HT-29 (cell line): ENCODE measurements at regions not wholly inside any gene's neighbourhood (a gene's known extent, or its start where the extent isn't known, plus 50 kb on each side); places are given as distances from the start of the nearest gene placed in this dataset.
"Not testable (repeated sequence)": the region's sequence is repeated elsewhere in the genome, so short reads cannot be mapped to it uniquely, and the experiment has no call there.

ENCODE experiments used
- DNase-seq: peaks from one replicate; pipeline ENCODE4 v3.0.0-alpha.2; 2015; ENCODE audit warnings: low spot score

DNA sequence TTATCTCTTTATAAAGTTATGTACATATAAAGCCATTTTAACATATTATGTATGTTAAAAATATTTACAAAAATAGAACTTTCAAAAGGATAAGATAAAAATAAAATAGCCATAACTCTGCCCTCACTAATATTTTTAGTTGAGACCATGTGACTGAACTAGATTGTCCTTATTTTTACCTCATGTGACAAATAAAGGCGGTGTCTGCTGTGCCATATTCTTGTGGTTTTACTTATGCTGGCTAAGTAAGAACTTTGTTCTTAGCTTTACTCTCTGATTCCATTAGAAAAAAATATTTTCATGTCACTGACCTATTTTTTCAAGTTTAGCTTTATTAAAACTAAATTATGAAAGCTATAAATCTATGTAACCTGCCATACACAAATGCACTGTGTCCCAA, 135.6 kb upstream of the TSC22D1 start:
- no peak for DNase-seq

DNA sequence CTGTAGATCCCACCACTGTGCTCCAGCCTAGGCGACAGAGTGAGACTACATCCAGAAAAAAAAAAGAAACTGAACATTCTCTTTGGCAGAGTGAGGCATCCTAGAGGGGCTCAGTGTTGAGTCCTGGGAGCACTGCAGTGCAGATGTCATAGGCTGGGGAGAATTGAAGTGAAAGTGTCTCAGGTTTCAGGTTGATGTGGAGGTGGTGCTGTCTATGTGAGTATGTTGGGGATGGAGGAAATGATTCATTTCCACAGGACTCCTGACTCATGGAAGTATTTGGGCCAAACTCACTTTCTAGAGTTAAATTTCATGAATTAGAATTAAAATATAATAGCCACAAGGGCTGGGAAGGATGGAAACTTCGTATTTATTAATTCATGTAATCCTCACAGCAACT, 134.4 kb upstream of the TSC22D1 start:
- no peak for DNase-seq

DNA sequence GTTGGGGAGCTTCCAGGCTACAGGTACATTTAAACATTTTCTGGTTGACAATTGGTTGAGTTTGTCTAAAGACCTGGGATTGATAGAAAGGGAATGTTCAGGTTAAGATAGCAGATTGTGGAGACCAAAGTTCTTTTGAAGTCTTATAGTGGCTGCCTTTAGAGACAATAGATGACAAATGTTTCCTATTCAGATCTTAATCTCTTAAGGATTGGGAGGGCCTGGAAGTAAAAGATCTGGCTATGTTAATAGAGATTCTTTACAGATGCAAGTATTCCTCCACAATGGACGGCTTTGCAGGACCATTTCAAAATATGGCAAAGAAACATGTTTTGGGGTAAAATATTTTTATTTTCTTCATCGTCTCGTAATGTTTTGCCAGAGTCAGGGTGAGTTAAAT, 128.7 kb upstream of the TSC22D1 start:
- not testable (repeated sequence) for DNase-seq

DNA sequence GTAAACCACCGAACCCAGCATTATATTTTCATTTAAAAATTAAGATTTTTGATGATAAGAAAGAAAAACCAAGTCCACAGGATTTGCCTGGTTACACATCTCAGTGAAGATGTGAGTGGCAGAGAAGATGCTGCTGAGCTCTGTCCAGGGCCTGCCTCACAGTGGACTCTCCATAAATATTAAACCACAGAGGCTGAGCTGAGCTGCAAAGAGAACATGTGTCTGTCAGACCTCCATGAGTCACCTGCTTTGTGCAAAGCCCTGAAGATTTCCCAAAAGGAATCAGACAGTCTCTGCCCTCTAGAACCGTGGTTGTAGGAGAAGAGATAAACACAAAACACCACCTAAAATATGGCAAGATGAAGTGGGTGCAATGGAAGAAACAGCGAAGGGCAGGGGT, 127.2 kb upstream of the TSC22D1 start:
- no peak for DNase-seq

DNA sequence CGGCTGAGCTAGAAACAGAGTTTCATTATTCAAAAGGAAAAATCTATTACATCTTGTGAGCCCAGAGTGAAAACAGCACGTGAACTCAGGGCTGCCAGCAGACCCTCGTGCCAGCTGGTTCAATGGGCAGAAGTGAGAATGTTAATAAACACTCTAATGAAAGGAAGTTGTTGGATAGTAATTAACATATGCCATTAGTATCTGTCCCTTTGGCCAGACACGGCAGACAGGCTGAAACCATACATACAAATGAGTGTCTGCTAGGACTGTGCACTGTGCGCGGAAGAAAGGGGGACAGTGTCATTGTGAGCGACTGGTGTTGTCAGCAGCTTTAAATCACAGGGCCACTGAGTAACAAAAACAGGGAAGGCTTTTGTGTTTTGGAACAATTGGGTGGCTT, 121.9 kb upstream of the TSC22D1 start:
- no peak for DNase-seq

DNA sequence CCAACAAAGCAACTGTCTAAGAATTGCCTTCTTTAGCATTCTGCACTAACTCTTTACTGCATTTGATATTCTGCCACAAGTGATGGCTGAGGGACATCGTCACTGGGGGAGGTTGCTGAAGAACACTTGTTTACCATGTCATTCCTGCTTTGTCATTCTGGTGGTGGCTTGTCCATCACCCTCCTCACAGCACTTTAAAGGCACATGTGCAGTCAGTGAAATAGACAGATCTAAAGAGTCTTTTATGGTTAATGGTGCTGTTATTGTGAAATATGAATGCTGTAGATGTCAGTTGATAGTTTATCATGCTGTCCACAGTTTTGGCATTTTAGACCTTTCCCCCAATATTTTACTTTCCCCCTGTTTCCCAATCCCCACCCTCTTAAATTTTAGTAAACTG, 120.9 kb upstream of the TSC22D1 start:
- DNase-seq = no peak

DNA sequence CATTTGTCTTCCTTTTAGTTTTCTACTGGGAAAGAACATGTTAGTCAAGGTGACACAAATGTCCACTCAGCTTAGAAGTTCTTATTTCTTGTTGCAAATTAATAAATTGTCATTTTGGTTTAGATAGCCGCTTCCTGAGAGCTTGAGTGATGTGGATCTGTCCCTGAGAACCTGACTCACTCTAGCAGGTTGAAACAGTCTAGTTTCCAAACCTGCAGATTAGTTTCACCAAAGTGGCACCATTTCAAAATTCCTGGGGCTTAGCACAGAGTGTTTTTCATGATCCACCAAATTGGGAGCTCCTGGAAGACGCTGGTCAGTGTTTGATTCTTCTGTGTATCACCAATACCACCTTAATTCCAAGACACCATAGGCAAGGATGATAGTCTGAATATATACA, 119.4 kb upstream of the TSC22D1 start:
- DNase-seq = no peak

DNA sequence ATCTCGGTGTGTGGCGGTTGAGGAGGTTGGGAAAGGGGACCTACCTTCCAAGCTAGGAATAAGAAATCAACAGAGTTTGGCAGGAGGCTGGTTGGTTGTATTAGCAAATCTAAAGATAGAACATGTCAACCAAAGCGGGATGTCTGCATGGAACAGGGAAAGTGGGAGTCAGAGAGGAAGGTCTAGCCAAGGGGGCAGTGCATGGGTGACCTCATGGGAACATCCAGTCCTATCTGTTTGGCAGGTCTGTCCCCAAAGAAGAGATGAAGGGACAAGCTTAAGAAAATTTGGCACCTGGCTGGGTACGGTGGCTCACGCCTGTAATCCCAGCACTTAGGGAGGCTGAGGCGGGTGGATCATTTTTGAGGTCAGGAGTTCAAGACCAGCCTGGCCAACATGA, 118.7 kb upstream of the TSC22D1 start:
- no peak for DNase-seq

DNA sequence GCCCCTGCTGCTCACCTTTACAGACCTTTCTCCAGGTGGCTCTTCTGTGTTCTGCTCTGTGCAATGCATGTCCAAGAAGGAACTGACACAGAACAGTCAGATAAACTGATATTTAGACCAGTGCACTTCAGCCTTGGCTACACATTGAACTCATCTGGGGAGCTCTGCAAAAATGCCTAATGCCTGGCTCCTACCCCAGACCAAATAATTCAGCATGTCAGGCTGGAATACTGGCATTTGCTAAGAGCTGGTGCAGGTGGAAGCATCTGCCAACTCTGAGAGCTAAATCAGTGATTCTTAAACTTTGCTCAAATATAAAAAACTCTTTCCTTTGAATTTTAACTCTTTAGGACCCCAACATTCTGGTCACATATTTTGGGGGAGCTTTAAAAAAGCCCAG, 118.2 kb upstream of the TSC22D1 start:
- DNase-seq = no peak

DNA sequence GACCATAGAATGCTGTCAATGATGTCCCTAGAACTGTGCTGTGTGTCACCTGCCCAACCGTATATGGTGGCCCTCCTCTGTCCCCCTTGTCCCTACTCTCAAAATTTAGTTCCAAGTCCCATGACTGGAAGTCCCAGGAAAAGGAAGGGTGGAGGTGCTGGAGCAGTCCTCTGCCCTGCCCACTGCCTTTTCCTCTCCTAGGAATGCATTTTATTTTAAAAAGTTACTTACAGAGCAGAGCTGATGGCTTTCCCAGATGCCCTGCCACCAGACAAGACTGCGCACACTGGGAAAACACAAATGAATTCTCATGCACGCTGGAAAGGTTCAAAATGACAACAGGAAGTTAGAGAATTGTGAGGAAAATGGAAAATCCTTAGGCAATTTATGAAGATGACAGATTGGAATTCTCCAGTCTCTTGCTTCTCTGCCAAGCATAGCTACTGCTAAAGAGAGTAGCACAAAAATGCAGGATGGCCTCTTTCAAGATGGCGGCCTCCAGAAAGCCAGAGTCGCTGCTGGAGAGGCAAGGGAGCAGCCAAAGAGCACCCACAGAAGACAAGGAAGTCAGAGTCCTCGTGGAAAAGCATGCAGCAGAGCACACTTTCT, 117.1 kb upstream of the TSC22D1 start:
- no peak for DNase-seq

DNA sequence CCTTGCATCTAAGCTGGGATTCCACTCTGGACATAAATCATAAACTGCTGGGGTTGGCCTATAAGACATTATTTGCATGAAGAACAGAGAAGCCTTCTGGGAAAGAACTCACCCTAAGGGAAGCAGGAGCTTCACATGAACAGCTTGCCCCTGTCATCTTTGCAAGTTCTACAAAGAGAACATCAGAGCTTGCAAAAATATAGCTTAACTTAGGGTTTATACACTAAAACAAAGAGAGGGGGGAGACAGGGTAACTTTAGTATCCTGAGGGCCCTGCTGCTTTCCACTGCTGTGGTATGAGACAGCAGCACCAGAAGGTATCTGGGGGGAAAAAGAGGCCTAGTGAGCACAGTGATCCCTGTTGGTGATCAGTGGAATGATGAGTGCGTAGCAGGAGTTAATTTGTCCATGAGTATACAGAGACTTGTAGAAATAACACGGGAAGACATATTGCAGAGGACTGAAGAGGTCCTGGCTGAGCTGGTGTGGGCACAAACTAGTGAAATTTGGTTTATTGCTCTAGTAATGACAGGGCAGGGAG, 116.1 kb upstream of the TSC22D1 start:
- peak; percentile 53 for DNase-seq

DNA sequence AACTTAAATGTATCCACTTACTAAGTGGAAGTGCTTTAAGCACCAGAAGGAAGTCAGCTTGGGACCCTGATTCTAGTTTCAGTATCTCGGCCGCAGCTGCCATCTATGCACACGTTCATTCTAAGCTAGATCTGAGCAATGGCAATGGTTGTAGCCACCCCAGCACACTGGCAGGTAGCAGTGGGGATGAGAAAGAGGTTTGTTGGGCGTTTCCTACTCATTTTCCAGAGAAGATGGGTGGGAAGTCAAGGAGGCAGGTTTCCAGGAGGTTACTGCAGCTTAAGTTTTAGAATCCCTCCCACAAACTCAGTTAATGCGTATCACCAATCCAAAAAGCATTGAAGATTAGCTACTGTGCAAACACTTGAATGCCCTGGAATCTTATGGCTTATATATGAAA, 114.2 kb upstream of the TSC22D1 start:
- no peak for DNase-seq

DNA sequence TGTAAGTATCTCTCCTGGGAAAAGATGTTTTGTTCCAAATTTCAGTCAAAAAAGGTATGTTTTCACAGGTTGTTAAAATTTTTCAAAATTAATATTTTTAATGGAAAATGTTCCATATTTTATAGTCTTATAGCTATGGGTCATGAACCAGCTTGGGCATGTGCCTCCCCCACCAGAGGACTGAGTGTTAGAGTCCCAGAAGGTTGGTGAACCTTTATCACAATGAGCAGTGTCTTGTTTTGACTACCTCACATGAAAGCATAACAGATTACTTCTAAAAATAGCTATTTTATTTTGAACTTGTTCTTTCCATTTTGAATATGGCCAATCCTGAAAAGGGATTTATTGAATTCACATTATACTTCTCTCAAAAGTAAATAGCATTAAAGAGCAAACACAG, 112.5 kb upstream of the TSC22D1 start:
- no peak for DNase-seq

DNA sequence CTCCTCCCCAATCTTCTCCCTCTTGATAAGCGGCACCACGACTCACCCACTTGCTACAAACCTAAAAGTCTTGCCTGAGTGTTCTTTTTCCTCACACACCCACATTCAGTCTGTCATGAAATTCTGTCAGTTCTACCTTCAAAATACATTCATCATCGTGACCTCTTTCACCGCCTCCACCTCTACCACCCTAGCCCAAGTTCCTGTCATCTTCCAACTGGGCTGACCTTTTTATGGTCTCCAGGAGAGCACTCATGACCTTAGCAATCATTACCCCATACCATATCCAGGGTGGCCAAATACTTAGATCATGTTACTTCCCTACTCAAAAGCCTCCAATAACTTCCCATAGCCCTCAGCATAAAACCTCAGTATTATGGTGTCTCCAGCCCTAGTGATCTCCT, 110.4 kb upstream of the TSC22D1 start:
- no peak for DNase-seq

DNA sequence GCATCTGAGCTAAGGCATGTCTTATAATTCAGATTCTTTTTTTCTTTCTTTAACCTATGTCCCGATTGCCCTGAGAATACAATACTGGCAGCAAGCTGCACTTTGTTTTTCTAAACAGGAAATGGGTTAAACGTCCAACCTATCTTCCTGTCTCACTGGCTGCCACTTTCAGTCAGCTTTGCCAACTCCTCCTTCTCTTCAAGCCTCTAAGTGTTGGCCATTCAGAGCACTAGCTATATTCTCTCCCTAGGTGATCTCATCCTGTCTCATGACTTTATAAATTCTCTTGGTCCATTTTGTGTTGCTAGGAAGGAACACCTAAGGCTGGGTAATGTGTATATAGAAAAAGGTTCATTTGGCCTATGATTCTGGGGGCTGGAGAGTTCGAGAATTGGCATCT, 109.5 kb upstream of the TSC22D1 start:
- no peak for DNase-seq

DNA sequence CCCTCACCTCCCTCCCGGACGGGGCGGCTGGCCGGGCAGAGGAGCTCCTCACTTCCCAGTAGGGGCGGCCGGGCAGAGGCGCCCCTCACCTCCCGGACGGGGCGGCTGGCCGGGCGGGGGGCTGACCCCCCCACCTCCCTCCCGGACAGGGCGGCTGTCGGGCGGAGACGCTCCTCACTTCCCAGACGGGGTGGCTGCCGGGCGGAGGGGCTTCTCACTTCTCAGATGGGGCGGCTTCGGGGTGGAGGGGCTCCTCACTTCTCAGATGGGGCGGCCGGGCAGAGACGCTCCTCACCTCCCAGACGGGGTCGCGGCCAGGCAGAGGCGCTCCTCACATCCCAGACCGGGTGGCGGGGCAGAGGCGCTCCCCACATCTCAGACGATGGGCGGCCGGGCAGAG, 106.3 kb upstream of the TSC22D1 start:
- DNase-seq = not testable (repeated sequence)

DNA sequence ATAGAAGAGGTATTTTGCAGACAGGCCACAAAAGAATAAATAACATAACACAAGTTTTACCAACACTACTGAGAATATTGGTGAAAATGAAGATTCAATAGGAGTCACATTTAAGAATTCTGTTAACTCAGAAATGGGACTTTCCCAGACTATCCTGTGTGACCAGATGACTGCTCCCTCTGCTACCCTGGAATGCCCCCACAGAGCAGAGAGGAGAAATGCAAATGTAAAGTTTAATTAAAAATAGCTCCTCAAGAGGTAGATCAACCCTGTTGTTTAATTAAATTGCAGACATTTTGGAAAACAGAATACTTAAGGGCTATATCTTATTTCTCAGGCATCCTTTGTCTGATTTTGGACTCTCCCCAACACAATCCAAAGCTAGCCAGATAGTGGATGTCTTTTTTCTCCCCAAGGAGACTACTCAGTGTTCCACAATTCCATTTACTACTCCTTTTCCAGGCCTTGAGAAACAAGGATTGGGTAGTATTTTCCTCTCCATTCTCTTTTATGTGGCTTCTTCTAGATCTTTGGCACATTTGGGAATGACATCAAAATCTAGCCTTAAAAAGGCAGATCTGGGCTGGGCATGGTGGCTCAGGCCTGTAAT, 104.7 kb upstream of the TSC22D1 start:
- DNase-seq = no peak

DNA sequence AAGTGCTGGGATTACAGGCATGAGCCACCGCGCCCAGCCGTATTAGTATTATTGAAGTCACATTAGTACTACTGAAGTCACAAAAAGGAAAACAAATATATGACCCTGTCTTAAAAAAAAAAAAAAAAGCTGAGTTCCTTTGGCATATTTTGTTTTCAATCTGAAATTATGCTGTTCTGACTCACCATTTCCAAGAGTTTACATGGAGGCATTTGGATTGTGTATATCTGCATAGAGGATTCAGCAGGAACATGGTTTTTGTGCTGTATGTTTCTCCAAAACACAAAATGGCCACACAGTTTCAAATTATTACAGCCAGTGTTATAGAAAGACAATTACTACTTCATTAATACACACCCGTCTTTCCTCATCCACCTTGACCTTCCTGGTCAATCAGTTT, 103.5 kb upstream of the TSC22D1 start:
- DNase-seq = no peak

DNA sequence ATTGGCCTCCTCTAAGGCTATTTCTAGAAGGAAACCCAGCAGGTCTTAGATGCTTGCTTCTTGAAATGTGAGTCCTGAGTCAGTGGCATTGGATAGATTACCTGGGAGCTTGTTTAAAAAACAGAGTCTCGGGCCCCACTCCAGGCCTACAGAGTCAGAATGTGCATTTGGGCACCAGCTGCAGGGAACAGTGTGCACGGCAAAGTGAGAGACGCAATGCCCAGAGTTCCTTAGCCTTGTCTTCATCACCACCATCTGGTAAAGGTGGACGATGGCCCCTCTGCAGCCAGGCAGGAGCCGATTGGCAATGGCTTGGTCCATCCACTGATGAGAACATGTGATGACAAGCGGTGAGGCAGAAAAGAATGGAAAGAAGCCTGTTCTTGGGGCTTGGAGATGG, 102.1 kb upstream of the TSC22D1 start:
- DNase-seq = no peak

DNA sequence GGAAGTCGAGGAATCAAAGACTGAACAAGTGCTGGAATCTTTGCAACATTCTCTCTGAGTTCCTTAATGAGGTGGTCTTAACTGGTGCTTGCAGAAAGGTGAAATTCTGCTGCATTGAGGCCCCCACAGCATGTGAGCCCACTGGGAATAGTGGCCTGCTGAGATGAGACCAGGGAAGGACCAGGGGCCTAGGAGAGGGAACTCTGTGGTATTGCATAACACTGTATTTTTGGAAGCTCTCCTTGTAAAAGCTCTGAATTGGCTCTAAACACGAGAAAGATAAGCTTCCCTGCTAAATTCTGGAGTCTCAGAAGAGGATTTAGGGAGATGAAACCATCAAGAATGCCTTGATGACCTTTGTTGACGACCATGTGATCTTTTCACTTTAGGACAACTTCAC, 100.4 kb upstream of the TSC22D1 start:
- no peak for DNase-seq

DNA sequence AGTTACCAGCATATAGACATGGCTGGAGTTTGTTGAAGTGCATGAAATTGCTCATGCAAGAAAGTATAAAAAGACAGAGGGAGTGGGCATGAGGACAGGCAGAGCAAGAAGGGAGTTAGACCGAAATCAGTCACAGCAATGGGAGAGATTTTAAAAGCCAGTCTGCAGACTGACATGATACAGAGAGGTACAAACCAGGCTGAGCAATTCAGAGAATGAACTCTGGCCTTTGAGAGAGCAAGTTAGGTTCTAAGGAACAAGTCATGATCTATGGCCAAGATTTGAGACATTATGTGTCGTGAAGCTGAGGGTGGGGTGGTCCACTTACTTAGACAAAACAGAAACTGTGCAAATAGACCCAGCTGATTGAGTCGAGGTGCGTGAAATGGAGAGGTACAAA, 93.4 kb upstream of the TSC22D1 start:
- DNase-seq = no peak

DNA sequence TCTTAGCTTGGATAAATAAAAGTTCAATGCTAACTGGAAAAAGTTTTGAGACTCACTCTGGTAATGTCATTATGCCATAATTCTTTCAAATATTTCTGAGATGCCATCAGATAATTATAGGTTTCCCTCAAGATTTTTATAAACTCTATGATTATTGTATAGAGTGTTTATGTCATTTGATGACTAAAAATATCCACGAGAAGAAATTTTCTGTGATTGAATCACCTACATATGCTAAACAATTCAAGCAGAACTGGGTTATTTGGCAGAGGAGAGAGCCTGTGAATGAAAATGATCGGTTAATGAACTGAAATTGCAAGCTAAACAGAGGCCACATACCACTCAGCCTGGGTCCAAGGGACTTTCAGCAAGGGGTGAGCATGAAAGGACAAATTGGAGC, 92.6 kb upstream of the TSC22D1 start:
- no peak for DNase-seq

DNA sequence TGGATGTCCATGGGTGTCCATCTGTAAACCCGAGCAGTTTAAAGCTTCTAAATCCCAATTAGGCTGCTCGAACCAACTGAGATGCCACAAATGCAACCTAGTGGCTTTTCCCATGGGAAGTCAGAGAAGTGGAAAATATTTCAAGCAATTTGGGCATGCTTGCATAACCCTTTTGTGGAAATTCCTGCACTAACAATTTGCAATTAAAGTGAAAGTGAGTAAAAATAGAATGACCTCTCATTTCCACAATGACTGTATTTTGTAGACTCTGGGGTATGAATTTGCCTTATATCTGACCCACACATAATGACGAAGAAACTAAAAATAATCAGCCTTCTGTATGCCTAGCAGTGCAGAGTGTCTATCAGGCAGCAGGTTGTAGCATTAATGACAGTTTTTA, 91.8 kb upstream of the TSC22D1 start:
- no peak for DNase-seq

DNA sequence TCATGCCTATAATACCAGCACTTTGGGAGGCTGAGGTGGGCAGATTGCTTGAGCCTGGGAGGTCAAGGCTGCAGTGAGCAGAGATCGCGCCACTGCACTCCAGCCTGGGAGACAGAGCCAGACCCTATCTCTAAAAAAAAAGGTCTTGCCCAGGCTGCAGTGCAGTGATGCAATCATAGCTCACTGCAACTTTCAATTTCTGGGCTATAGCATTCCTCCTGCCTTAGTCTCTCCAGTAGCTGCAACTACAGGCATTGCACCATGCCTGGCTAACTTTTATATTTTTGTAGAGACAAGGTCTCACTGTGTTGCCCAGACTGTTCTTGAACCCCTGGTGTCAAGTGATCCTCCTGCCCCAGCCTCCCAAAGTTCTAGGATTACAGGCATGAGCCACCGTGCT, 90.4 kb upstream of the TSC22D1 start:
- not testable (repeated sequence) for DNase-seq
